ENCODE measurements at regions not wholly inside any gene's neighbourhood (a gene's known extent, or its start where the extent isn't known, plus 50 kb on each side); places are given as distances from the start of the nearest gene placed in this dataset.

DNA sequence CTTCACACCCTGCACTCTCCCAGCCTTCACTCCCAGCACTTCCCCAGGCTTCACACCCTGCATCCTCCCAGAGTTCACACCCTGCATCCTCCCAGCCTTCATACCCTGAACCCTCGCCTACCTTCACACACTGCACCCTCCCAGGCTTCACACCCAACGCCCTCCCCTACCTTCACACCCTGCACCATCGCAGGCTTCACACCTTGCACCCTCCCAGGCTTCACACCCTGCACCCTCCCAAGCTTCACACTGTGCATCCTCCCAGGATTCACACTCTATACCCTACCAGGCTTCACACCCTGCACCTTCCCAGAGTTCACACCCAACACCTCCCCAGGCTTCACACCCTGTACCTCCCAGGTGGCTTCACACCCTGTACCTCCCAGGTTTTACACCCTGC lies 448.7 kb upstream of the MYT1L start:
- TF ChIP-seq, protein P1, sequence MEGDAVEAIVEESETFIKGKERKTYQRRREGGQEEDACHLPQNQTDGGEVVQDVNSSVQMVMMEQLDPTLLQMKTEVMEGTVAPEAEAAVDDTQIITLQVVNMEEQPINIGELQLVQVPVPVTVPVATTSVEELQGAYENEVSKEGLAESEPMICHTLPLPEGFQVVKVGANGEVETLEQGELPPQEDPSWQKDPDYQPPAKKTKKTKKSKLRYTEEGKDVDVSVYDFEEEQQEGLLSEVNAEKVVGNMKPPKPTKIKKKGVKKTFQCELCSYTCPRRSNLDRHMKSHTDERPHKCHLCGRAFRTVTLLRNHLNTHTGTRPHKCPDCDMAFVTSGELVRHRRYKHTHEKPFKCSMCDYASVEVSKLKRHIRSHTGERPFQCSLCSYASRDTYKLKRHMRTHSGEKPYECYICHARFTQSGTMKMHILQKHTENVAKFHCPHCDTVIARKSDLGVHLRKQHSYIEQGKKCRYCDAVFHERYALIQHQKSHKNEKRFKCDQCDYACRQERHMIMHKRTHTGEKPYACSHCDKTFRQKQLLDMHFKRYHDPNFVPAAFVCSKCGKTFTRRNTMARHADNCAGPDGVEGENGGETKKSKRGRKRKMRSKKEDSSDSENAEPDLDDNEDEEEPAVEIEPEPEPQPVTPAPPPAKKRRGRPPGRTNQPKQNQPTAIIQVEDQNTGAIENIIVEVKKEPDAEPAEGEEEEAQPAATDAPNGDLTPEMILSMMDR (IDR thresholded peaks at IDR 0.05) = no peak
- TF ChIP-seq POLR2A (IDR thresholded peaks at IDR 0.05) = no peak
- no peak for TF ChIP-seq EP300 (IDR thresholded peaks at IDR 0.05)
